Mesothelial cell of epicardium (in vitro differentiated cells): ENCODE measurements at regions not wholly inside any gene's neighbourhood (a gene's known extent, or its start where the extent isn't known, plus 50 kb on each side); places are given as distances from the start of the nearest gene placed in this dataset.

Experiments
- DNase-seq, 2 experiments: peaks; one replicate each; pipeline ENCODE4 v3.0.0; 2021; ENCODE audit warnings: low spot score in 2 of 2; ENCODE audit not compliant: unreplicated experiment in 2 of 2
- H3K27ac Mint-ChIP-seq: 2 replicates; pipeline ENCODE4 v1.8.0; 2021; ENCODE audit warnings: mixed read lengths
- H3K27me3 Mint-ChIP-seq: 2 replicates; pipeline ENCODE4 v1.8.0; 2021; ENCODE audit warnings: low read depth, mixed read lengths
- H3K36me3 Mint-ChIP-seq: 2 replicates; pipeline ENCODE4 v1.8.0; 2021; ENCODE audit warnings: mixed read lengths
- H3K4me1 Mint-ChIP-seq: 2 replicates; pipeline ENCODE4 v1.8.0; 2021; ENCODE audit warnings: mixed read lengths
- H3K4me3 Mint-ChIP-seq: 2 replicates; pipeline ENCODE4 v1.8.0; 2021; ENCODE audit warnings: mild to moderate bottlenecking, moderate library complexity, mixed read lengths
- H3K9me3 Mint-ChIP-seq: 2 replicates; pipeline ENCODE4 v1.8.0; 2021; ENCODE audit warnings: mixed read lengths
- CTCF ChIP-seq: fragments of 200-600 bp; sonication (generic); IDR thresholded peaks from one replicate; pipeline ENCODE4 v1.5.0; 2021; ENCODE audit warnings: antibody characterized with exemption; ENCODE audit not compliant: unreplicated experiment

- peaks cover 7% of the 10 kb centered on the region for H3K9me3 Mint-ChIP-seq
- H3K27me3 Mint-ChIP-seq: peaks cover 7% of the 10 kb centered on the region
- no peak overlapping the region for H3K4me3 Mint-ChIP-seq
- no peaks in the 10 kb centered on the region for H3K36me3 Mint-ChIP-seq
- no peak for DNase-seq
- no peak overlapping the region for H3K27ac Mint-ChIP-seq
- TF ChIP-seq CTCF: no peak
- H3K4me1 Mint-ChIP-seq: no peaks in the 10 kb centered on the region
Measured at GRCh38 chr2:164242409-164242808, 378.9 kb downstream of the GRB14 start.

- Mint-ChIP-seq H3K36me3 (no peaks in the 10 kb centered on the region), H3K27me3 (no peaks in the 10 kb centered on the region), H3K4me1 (no peaks in the 10 kb centered on the region), H3K4me3 (no peak overlapping the region), H3K27ac (no peak overlapping the region), H3K9me3 (no peaks in the 10 kb centered on the region)
- TF ChIP-seq CTCF: no peak
- no peak for DNase-seq
Measured at GRCh38 chr2:164234074-164234473, 387.2 kb downstream of the GRB14 start.

- Mint-ChIP-seq H3K27me3 (peaks cover 10% of the 10 kb centered on the region), H3K27ac (no peak overlapping the region)
- TF ChIP-seq CTCF: no peak
Measured at GRCh38 chr2:164224007-164224406, 397.3 kb downstream of the GRB14 start.

GRCh38 chr2:164221473-164221872, 399.8 kb downstream of the GRB14 start:
- Mint-ChIP-seq H3K27me3 (peaks cover 5% of the 10 kb centered on the region), H3K27ac (no peak overlapping the region), H3K9me3 (no peaks in the 10 kb centered on the region), H3K4me3 (no peak overlapping the region), H3K36me3 (no peaks in the 10 kb centered on the region), H3K4me1 (no peaks in the 10 kb centered on the region)
- no peak for DNase-seq
- no peak for TF ChIP-seq CTCF

More at GRCh38 chr2:164224007-164224406, 397.3 kb downstream of the GRB14 start:
- Mint-ChIP-seq H3K4me3 (no peak overlapping the region), H3K9me3 (no peaks in the 10 kb centered on the region), H3K4me1 (no peaks in the 10 kb centered on the region), H3K36me3 (no peaks in the 10 kb centered on the region)
- no peak for DNase-seq

- peaks cover 5% of the 10 kb centered on the region for H3K27me3 Mint-ChIP-seq
- H3K27ac Mint-ChIP-seq: no peak overlapping the region
- H3K36me3 Mint-ChIP-seq: no peaks in the 10 kb centered on the region
- no peak overlapping the region for H3K4me3 Mint-ChIP-seq
- TF ChIP-seq CTCF: no peak
- no peaks in the 10 kb centered on the region for H3K9me3 Mint-ChIP-seq
- no peak for DNase-seq
- no peaks in the 10 kb centered on the region for H3K4me1 Mint-ChIP-seq
Measured at GRCh38 chr2:164220265-164220664, 401.0 kb downstream of the GRB14 start.

- H3K4me1 Mint-ChIP-seq: no peaks in the 10 kb centered on the region
- no peaks in the 10 kb centered on the region for H3K36me3 Mint-ChIP-seq
- no peak for TF ChIP-seq CTCF
- peaks cover 4% of the 10 kb centered on the region for H3K9me3 Mint-ChIP-seq
- no peak overlapping the region for H3K27ac Mint-ChIP-seq
- DNase-seq: no peak
- H3K4me3 Mint-ChIP-seq: no peak overlapping the region
- H3K27me3 Mint-ChIP-seq: no peaks in the 10 kb centered on the region
Measured at GRCh38 chr2:164213916-164214315, 407.4 kb downstream of the GRB14 start.
